Stimulated activated CD4-positive, alpha-beta T cell treated with anti-CD3 and anti-CD28 coated beads, Interleukin-2, amount 100 ng/mL, for 48 hours (primary cell): ENCODE measurements at regions not wholly inside any gene's neighbourhood (a gene's known extent, or its start where the extent isn't known, plus 50 kb on each side); places are given as distances from the start of the nearest gene placed in this dataset.
"Not testable (repeated sequence)": the region's sequence is repeated elsewhere in the genome, so short reads cannot be mapped to it uniquely, and the experiment has no call there.

Experiments
- DNase-seq, 2 donors: peaks; one replicate each; pipeline ENCODE4 v3.0.0-alpha.2; 2020

- no peak for DNase-seq
Observed at GRCh38 chr9:749716-750115, 91.8 kb upstream of the DMRT1 start.

GRCh38 chr9:750249-750967, 91.1 kb upstream of the DMRT1 start:
- no peak for DNase-seq

- DNase-seq, result no peak
Observed at GRCh38 chr9:751137-752051, 90.1 kb upstream of the DMRT1 start.

GRCh38 chr9:752201-752600, 89.3 kb upstream of the DMRT1 start:
- DNase-seq, result no peak

GRCh38 chr9:752681-753200, 88.8 kb upstream of the DMRT1 start:
- no peak for DNase-seq

GRCh38 chr9:753734-754133, 87.8 kb upstream of the DMRT1 start:
- not testable (repeated sequence) for DNase-seq

GRCh38 chr9:754150-754931, 87.2 kb upstream of the DMRT1 start:
- no peak for DNase-seq

- DNase-seq, result no peak
Observed at GRCh38 chr9:755454-756381, 85.8 kb upstream of the DMRT1 start.

GRCh38 chr9:757246-757881, 84.1 kb upstream of the DMRT1 start:
- DNase-seq, result no peak

GRCh38 chr9:758146-758545, 83.4 kb upstream of the DMRT1 start:
- DNase-seq, result no peak

- no peak for DNase-seq
Observed at GRCh38 chr9:759541-759940, 82.0 kb upstream of the DMRT1 start.

GRCh38 chr9:759983-760736, 81.3 kb upstream of the DMRT1 start:
- DNase-seq, result no peak

- no peak for DNase-seq
Observed at GRCh38 chr9:761176-761792, 80.2 kb upstream of the DMRT1 start.

GRCh38 chr9:761793-762560, 79.5 kb upstream of the DMRT1 start:
- DNase-seq, result no peak

- no peak for DNase-seq
Observed at GRCh38 chr9:763692-764091, 77.8 kb upstream of the DMRT1 start.

- DNase-seq, result peak; percentile 10 to 14
Observed at GRCh38 chr9:764105-764524, 77.4 kb upstream of the DMRT1 start.

GRCh38 chr9:764986-765385, 76.5 kb upstream of the DMRT1 start:
- DNase-seq, result no peak

- not testable (repeated sequence) for DNase-seq
Observed at GRCh38 chr9:767061-767561, 74.4 kb upstream of the DMRT1 start.

GRCh38 chr9:776086-776485, 65.4 kb upstream of the DMRT1 start:
- DNase-seq, result no peak
